Renal pelvis (tissue), 1 donor: ENCODE measurements at regions not wholly inside any gene's neighbourhood (a gene's known extent, or its start where the extent isn't known, plus 50 kb on each side); places are given as distances from the start of the nearest gene placed in this dataset.
"Not testable (repeated sequence)": the region's sequence is repeated elsewhere in the genome, so short reads cannot be mapped to it uniquely, and the experiment has no call there.

Experiments
- DNase-seq: peaks from one replicate; pipeline ENCODE4 v3.0.0-alpha.2; 2013

DNA sequence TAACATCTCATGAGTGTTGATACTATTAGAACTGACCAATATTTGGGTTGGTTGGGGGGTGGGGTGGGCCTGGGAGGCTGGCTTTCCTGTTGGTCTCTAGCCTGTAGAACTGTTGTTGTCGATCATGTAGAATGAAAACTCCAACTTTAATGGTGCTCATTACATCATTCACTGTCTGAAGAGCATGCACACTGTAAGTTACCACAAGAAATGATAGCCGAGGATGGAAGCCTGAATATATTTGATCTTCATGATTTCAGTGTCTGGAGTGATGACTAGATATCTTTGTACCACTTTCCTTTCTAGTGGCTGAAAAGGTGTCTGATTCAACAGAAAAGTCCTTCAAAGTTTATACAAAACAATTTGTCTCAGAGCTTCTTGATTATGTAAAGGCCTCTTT lies 123.6 kb downstream of the XCL2 start:
- no peak for DNase-seq

DNA sequence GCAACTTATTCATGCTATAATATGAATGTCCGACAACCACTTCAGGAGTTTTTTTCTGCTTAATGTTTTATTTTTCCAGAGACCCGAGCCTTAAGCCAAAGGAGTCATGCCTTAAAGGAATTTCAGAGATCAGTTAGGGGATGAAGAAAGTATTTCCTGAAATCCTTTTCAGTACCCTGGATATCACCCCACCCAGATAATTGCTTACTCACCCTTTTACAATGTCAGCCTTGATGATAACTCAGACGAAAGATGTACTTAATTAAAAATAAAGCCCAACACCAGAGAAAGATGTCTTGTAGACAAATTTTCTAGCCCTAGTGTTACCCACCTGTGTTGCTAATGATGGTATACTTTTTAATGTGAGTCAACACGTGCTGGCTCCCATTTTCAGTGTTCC lies 124.1 kb downstream of the XCL2 start:
- DNase-seq, result no peak

DNA sequence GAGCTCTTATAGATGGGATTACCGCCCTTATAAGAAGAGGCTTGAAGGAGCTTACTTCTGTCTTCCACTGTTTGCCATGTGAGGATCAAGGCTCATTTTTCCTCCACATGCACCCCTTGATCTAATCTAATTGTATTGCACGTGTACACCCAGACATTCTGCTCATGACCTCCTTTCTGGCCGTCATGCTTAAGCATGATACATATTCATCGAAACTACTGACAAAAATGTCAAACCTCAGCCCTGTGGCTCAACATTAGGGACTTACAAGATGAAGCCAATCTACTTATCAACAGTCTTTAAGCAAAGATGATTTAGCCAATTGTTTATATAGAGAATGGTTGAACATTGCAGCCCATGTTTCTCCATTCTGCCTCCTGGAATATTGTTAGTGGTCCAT lies 127.6 kb downstream of the XCL2 start:
- no peak for DNase-seq

DNA sequence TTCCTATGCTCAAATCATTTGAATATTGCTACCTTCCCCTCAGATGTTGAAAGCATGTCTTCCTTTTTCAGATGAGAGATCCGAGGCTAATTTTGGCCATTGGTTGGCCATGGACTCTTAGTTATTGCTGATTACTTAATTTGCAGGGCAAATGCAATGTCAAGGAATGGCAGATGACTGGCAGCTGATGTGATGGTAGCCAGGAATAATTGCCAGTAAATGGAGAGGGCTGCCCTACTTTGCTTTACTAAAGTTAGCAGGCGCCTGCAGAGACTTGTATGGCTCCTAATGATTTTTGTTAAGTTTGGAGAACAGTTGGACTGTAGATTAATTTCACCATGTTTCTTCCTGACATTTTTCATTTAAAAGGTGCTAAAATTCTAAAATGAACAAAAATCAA lies 128.9 kb downstream of the XCL2 start:
- no peak for DNase-seq

DNA sequence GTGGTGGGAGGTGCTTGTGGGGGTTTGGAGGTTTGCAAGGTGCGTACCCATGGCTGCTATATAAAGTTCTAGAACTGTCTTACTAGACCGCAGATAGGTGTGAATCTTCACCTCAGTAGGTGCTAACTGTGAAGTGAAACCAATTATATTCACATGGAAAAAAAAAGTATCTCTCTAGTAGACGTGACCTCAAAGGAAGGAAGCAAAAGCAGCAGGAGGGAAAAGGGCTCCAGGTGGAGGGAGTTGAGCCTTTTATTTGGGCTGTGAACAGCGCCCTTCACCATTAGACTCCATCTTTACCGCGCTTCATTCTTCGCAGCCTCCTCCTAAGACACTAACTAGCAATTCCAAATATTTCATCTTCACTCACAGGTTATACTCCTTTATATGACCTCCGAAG lies 129.8 kb downstream of the TBX19 start:
- no peak for DNase-seq

DNA sequence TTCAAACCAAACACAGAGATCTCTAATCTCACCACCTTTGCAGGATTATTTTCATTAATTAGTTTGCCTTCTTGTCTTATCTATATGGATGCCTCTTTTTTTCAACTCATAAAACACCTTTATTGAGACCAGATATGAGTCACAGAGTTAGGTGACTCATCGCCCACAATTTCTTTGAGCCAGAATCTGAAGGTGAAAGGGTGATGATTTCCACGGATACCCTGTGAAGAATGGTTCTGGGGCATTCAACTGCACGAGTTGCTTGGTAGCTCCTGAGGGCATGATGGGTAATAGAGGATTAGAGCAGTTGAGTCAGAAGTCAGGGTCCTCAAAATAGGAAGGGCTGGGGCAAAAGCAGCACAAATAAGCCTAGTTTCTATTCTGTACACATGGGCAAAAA lies 128.2 kb downstream of the TBX19 start:
- DNase-seq, result no peak

DNA sequence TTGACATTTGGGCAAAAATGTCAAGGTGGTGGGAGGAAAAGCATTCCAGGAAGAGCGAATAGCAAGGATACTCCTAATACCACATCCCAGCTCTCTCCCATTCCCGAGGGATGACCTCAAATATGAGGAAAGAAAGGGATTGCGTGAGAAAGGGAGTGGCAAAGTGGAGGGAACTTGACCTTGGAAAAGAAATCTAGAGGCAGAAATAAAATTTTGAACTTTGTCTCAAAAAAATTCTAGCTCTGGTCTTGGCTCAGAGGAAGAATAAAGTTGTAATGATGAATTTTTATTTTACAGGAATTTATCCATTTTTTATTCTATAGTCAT lies 127.8 kb downstream of the TBX19 start:
- DNase-seq, result no peak

DNA sequence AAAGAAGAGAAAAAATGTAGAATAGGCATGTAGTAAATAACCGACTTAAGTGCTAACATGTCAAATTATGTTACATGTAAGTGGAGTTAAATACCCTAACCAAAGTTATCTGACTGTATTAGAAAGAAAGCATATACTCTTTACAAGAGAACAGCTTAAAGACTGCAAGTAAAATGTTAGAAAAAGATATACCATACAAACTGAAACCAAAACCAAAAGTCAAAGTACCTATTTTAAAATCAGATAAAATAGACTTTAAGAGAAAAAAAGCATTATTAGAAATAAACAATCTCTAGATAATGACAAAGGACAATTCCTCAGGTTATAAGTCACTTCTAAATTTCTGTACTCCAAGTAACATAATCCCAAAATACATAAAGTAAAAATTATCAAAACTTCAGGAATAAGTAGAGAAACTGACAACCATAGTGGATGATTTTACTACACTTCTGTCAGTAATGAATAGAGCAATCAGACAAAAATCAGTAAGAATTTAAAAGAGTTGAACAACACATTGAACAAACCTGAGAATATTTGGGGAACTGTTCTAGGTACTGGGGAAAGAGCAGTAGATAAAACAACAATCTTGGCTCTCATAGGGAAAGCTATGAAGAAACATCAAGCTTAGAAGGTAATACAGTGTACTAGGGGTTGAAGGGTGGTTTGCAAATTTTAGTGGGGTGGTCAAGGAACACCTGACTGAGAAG lies 127.3 kb downstream of the TBX19 start:
- DNase-seq, result no peak

DNA sequence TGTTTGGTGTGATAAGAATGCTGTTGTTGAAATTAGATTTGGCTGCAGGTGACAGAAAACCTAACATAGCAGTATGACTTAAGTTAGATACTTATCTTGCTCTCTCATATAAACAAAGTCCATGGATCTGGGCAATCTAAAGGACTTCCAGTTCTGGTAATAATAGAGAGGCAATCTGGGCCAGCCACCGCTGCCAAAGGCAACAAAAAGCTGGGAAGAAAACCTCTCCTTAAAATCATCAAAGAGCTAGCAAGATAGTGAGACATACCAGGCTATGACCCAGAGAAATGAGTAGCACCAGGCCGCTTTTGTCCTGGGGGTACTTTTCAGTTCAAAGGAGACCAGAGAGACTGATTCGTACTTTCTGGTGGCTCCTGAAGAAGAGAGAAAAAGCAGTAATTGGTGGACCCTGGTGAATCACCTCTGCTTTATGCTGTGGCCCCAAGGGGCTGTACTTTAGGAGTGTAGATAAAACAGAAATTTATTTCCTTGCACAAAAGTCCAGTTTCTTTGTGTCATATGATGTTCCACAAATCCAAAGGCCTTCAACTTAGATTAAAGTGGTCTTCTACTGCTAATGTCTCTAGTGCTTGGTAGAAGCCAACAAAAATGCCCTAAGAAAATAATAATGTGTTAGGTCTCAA lies 125.4 kb downstream of the TBX19 start:
- no peak for DNase-seq

DNA sequence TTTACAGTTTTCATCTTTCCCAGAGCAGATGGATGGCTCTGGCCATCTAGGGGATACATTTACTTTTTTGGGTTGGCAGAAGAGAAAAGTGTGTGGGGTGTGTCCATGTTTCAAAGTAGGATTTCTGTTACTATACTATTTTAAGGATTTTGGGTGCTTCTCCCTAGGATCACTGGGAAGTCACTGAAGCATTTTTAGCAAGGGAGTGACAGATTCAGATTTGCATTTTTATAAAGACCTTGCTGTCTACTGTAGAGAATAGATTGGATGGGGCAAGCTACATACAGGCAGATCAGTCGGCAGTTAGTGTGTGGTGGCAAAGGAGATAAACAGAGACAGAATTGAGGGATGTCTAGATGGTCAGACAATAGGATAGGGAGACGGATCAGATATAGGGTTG lies 122.5 kb downstream of the TBX19 start:
- no peak for DNase-seq

DNA sequence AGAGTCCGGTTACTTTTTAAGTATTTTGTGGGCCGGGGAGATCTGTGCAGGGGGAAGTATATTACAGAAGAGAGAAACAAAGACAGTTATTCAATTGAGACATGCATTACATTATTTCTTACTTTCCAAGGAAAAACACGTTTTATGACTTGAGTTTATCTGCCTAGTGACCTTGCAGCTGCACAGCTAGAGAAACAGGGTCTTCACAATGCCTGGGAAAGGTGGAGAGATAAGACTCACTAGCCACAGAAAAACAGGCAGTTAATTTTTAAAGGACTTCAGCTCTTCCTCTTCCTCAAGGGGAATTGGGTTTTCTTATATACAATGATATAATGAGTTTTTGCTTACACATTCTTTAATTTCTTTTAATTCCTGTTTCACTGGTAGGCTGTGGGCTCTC lies 121.8 kb downstream of the TBX19 start:
- DNase-seq, result not testable (repeated sequence)

DNA sequence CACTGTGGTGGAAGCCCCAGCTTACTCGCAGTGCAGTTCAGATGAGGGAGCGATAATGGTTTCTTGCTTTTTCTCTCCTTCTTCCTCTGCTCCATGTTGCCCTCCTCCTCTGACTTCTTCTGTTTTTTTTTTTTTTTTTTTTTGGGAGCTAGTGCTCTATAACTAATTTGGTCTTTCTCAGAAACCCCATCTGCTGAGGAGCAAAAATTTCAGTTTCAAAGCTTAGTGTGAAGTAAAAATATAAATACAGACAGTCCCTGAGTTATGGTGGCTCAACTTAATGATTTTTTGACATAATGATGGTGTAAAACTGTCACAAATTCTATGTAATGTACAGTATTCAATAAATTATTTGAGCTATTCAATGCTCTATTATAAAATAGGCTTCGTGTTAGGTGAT lies 120.7 kb downstream of the TBX19 start:
- no peak for DNase-seq

DNA sequence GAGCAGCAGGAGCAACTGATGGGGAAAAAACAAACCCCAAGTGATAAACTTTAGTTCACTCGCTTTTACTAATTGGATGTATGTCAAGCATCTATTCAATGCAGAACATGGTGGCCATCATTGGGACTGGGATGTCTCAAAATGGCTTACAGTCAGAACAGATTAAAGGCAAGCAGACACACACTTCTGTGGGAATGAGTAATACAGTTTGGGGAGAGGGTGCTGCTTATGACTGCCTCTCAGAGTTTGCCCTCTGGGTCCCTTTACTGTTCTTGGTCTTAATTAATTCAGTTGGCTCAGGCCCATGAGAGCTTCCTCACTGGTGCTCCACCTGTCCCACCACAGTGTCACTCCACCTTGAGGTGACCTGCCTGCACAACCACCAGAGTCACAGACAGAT lies 119.5 kb downstream of the TBX19 start:
- DNase-seq, result no peak

DNA sequence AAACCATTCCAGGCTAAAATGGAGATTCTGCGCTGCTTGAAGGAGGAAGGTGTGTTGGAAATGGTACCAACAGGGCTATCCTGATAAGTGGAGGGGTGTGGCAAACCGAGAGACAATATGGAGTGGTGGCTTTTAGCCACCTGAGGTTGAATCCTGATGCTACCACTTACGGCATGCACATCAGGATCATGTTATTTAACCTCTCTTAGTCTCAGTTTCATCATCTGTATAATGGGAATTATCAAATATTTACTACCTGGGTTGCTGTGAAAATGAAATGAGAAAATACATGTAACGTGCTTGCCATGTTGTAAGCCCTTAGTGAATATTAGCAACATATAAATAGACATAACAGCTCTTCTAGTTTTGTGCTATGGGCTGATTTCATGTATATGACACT lies 117.1 kb downstream of the TBX19 start:
- DNase-seq, result no peak

DNA sequence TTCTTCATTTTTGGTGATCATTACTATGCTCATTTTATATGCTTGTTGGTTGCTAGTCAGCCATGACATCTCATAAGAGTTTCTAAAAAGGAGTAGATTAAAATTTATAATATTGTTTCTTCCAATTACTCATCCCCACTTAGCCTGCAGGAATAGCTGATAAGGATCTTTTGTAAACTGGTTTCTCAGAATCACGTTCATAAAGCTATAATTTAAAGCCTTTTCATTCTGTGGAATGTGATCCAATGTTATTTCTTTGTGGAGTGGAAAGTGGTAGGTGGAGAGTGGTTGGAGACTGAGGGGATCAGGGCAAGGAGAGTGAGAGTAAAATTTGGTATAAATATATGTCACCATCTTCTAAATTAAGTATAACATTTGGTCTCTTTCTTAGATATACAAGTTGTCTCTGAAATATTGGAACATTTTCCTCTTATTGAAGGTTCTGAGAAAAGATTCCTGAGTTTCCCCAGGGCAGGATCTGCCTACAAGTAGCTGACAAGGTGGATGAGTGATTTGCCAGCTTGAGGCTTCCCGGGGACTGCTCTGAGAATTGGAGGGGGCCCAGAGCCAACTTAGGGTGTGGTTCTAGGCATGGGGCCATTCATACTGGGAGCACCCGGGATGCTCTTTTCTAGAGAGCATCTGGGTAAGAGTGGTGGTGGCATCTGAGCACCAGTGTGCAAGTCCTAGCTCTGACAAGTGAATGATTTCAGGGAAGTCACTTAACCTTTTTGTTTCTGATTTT lies 116.4 kb downstream of the TBX19 start:
- DNase-seq, result no peak

DNA sequence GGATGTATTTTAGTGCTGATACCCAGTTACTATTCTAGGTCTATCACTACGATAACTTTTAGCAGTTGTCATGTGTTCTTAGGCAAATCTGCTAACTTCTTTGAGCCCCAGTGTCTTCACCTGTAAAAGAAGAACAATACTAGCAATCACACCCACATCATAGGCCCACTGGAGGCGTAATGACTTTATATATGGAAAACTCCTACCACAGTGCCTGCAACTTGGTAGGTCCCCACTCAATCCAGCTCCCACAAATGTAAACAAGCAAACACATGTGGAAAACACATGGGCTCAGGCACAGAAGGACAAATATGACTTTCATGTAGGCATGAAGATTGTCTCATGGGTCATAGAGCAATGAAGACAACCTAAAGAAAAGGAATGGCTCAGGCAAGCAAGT lies 115.8 kb downstream of the TBX19 start:
- no peak for DNase-seq

DNA sequence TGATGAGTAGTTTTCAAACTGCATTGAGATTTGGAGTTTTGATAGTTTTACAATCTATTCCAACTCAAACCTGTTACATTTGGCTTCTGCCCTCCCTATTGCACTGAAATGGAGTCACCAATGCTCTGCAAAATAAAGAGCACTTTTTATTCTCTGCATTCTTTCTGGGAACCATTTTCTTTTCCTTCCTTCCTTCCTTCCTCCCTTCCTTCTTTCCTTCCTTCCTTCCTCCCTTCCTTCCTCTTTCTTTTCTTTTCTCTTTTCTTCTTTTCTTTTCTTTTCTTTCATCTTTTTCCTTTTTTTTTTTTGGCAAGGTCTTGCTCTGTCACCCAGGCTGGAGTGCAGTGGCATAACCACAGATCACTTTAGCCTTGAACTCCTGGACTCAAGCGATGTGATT lies 114.2 kb downstream of the TBX19 start:
- no peak for DNase-seq

DNA sequence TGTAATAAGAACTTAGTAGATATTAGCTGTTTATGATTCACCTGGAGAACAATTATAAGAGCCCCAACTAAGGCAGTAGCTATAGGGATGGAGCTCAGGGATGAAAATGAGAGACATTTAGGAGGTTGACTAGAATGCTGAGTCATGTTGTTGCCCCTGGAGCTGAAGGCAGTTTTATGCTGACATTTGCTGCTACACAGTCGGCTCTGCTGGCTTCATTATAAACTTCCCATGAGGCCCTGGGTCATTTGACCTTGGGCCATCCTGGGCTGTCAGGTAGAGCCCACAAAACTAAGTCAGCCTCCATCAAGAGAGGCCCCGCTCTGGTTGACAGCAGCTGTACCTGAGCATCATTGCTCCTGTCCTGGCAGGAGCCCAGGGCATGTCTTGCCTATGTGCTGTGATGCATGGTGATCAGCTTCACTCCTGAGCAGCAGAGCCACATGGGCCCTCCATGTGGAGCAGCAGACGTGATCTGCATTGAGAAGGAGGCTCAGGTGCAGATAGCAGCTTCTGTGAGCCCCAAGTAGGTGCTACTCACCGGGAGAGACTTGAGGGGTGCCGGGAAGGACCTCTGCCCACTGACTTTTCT lies 112.4 kb downstream of the TBX19 start:
- no peak for DNase-seq

DNA sequence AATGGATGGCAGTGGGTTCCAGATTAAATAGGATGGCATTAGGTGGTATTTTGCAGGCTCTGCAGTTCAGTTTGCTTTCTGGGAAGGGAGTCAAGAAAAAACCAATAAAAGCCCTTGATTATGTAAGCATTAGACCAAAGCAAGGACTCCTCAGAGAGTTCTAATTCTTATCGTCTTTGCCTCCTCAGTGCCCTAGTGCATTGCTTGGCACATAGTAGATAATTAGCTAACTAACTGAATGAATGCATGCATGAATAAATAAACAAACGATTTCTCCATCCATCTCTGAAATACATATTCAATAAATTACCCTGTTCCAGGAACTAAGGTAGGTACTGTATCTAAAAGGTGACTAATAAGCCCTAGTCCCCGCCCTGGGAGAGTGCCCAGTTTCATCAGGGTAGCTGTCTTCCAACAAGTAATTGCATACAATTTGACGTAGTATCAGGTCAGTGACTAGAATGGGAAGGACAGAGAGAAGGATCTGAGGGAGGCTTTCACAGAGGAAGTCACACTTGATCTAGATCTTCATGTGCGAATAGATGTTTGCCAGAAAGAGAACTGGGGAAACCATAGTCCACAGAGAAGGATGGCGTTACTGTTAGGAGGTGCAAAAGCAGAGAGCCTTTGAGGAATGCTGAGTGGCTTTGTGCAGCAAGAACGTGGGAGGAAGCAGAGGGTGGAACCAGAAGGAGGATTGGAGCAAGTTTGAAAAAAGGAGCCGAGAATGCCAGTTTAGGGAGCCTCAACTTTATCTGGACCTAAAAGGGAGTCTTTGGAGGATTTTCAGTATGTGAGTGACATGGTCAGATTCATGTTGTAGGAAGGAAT lies 111.4 kb downstream of the TBX19 start:
- no peak for DNase-seq

DNA sequence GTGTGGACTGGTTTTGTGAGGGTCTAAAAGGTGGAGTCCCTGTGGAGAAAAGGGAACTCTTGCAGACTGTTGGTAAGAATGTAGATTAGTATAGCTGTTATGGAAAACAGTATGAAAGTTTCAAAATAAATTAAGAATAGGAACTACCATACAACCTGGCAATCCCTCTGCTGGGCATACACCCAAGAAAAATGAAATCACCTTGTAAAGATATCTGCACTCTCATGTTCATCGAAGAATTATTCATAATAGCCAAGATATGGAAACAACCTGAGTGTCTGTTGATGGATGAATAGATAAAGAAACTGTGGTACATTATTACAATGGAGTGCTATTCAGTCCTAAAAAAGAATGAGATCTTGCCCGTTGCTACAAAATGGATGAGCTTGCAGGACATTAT lies 109.6 kb downstream of the TBX19 start:
- DNase-seq, result no peak

DNA sequence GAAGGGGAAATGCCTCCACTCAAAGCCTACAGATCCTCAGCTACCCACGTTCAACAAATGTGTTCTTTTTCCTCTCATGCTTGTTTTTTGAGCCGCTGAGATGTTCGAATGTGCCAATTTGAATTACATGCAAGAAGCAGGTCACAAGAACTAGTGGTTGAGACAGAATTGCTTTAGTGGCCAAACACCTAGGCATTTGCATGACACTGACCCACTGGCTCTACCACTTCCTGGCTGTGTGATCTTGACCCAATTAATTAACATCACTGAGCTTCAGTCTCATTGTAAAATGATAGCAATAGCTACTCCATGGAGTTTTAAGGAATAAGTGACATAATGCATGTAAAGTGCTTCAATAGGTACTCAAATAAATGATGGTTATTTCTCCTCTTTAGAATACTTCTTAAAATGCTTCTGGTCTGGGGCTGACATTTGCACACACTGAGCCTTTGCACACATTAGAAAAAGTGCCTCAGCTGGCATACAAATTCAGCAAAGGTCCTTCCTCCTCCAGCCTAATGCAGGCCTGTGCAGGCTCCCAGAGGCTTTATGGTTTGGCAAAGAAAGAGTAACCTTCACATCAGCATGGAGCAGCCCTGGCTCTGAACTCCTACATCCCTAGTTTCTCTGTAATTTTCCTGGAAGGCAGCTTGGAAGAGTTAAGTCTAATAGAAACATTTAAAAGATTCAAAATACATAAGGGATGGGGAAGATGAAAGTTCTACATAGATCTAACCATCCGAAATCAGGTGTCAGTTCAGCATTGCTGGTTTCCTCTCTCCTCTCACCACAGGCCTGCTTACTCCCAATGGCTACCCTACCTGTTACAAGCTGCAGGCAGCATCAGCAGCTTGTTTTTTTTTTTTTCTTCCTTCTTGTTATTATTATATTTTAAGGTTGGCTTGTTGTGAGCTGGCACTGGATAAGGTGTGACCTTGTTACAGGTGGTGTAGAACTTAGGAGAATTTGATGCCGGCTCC lies 107.4 kb downstream of the TBX19 start:
- no peak for DNase-seq
